HCT116 (cell line): ENCODE measurements at regions not wholly inside any gene's neighbourhood (a gene's known extent, or its start where the extent isn't known, plus 50 kb on each side); places are given as distances from the start of the nearest gene placed in this dataset.

ENCODE experiments used
- ATAC-seq: fragments of 200-7000 bp; cut with Tn5 transposase; 2 replicates; pipeline ENCODE4 v1.9.1; 2020; ENCODE audit warnings: mild to moderate bottlenecking, moderate library complexity
- BruUV-seq: library from RNA; stranded (reverse); fragments of 400-500 nt; replicated peaks from 2 replicates; lab custom pipeline; 2021; lab: Mats Ljungman, UMichigan
- CTCF ChIA-PET: fragments of 300-600 bp; sonication (Branson Sonifier 250); formaldehyde crosslinking; loops from one replicate; lab custom pipeline; 2021; ENCODE audit warnings: antibody characterized with exemption; lab: Charles Lee
- POLR2A ChIA-PET: fragments of 300-600, 350-600 bp; sonication (Branson Sonifier 250); formaldehyde crosslinking; loops from one replicate; lab custom pipeline; 2021; ENCODE audit warnings: antibody characterized with exemption; lab: Charles Lee
- RAD21 ChIA-PET, 2 experiments: fragments of 300-600 bp; sonication (Branson Sonifier 250); formaldehyde crosslinking; loops; one replicate each; lab custom pipeline; 2023; ENCODE audit warnings: low total read pairs in 2 of 2; ENCODE audit not compliant: uncharacterized antibody in 2 of 2, unreplicated experiment in 2 of 2, low non-redundant PET in 1 of 2; lab: Charles Lee
- DNase-seq: peaks from one replicate; pipeline ENCODE4 v3.0.0-alpha.2; 2010; ENCODE audit warnings: low read depth, low spot score
- H2AFZ ChIP-seq: fragments of 200-600 bp; shearing (Covaris generic), sonication (generic); 2 replicates; pipeline ENCODE4 v1.6.1; 2017; ENCODE audit warnings: low read depth, mixed run types, mixed read lengths, antibody characterized with exemption, low read length; ENCODE audit not compliant: poor library complexity, severe bottlenecking
- H3K27ac ChIP-seq: 2 replicates; pipeline ENCODE4 v1.5.1; 2012; ENCODE audit warnings: low read depth, low read length
- H3K27me3 ChIP-seq: fragments of 200-600 bp; sonication (generic); 2 replicates; pipeline ENCODE4 v1.6.1; 2016; ENCODE audit warnings: mixed run types, low read length, mixed read lengths; ENCODE audit not compliant: insufficient read depth
- H3K36me3 ChIP-seq, 2 experiments: fragments of 200-500 bp in 1 of 2; fragments of 200-600 bp in 1 of 2; sonication (Bioruptor generic) in 1 of 2; sonication (generic) in 1 of 2; 2 replicates each; pipeline versions ENCODE4 v1.5.1 to v1.6.1; 2014 to 2016; ENCODE audit warnings: low read length in 2 of 2, inconsistent platforms in 1 of 2, mixed read lengths in 1 of 2, mixed run types in 1 of 2; ENCODE audit not compliant: insufficient read depth in 2 of 2, control insufficient read depth in 1 of 2
- H3K4me1 ChIP-seq, 2 experiments: fragments of 200-600 bp in 1 of 2; sonication (generic) in 1 of 2; 2 replicates each; pipeline versions ENCODE4 v1.5.1 to v1.6.1; 2012 to 2017; ENCODE audit warnings: low read length in 2 of 2, inconsistent platforms in 1 of 2, mild to moderate bottlenecking in 1 of 2, mixed read lengths in 1 of 2, mixed run types in 1 of 2, moderate library complexity in 1 of 2; ENCODE audit not compliant: insufficient read depth in 2 of 2, control insufficient read depth in 1 of 2
- H3K4me2 ChIP-seq: fragments of 200-600 bp; sonication (generic); 2 replicates; pipeline ENCODE4 v1.6.1; 2017; ENCODE audit warnings: mixed run types, low read length, mixed read lengths
- H3K4me3 ChIP-seq, 2 experiments: fragments of 200-600 bp in 1 of 2; sonication (generic) in 1 of 2; replicated peaks in 1 of 2; 2 replicates each; pipeline ENCODE4 v1.5.1; 2011 to 2016; ENCODE audit warnings: low read length in 2 of 2, control low read depth in 1 of 2, low read depth in 1 of 2, mild to moderate bottlenecking in 1 of 2, mixed read lengths in 1 of 2, mixed run types in 1 of 2
- H3K79me2 ChIP-seq: fragments of 200-600 bp; sonication (generic); 2 replicates; pipeline ENCODE4 v1.6.1; 2017; ENCODE audit warnings: mild to moderate bottlenecking, mixed run types, low read length, moderate library complexity, mixed read lengths; ENCODE audit not compliant: insufficient read depth
- H3K9ac ChIP-seq: fragments of 200-600 bp; sonication (generic); 2 replicates; pipeline ENCODE4 v1.6.1; 2016; ENCODE audit warnings: low read length, mixed read lengths
- H3K9me2 ChIP-seq: fragments of 200-600 bp; sonication (generic), shearing (Covaris generic); 2 replicates; pipeline ENCODE4 v1.6.1; 2017; ENCODE audit warnings: mixed run types, mild to moderate bottlenecking, moderate library complexity; ENCODE audit not compliant: insufficient read depth
- H3K9me3 ChIP-seq, 2 experiments: fragments of 200-500 bp in 1 of 2; fragments of 200-600 bp in 1 of 2; sonication (Bioruptor generic) in 1 of 2; sonication (generic) in 1 of 2; 2 replicates each; pipeline ENCODE4 v1.6.1; 2014 to 2017; ENCODE audit warnings: low read length in 2 of 2, mixed read lengths in 2 of 2, inconsistent platforms in 1 of 2, low read depth in 1 of 2, mild to moderate bottlenecking in 1 of 2, mixed run types in 1 of 2, moderate library complexity in 1 of 2; ENCODE audit not compliant: control insufficient read depth in 1 of 2, insufficient read depth in 1 of 2
- H4K20me1 ChIP-seq: fragments of 200-600 bp; sonication (generic), shearing (Covaris generic); 2 replicates; pipeline ENCODE4 v1.6.1; 2017; ENCODE audit warnings: mixed run types, mild to moderate bottlenecking, moderate library complexity; ENCODE audit not compliant: insufficient read depth
- CBX3 ChIP-seq: IDR thresholded peaks from 2 replicates; pipeline ENCODE4 v1.6.1; 2012; ENCODE audit warnings: low read depth
- CEBPB ChIP-seq: IDR thresholded peaks from 2 replicates; pipeline ENCODE4 v1.6.1; 2012; ENCODE audit warnings: low read depth
- EGR1 ChIP-seq: IDR thresholded peaks from 2 replicates; pipeline ENCODE4 v1.6.1; 2012; ENCODE audit warnings: low read depth
- ELF1 ChIP-seq: IDR thresholded peaks from 2 replicates; pipeline ENCODE4 v1.6.1; 2012; ENCODE audit warnings: low read depth, borderline replicate concordance
- EZH2 ChIP-seq: fragments of 200-600 bp; sonication (generic); IDR thresholded peaks from 2 replicates; pipeline ENCODE4 v1.6.1; 2017; ENCODE audit warnings: antibody characterized with exemption, mixed run types
- FOSL1 ChIP-seq: IDR thresholded peaks from 2 replicates; pipeline ENCODE4 v1.6.1; 2012; ENCODE audit warnings: low read depth
- POLR2A ChIP-seq: IDR thresholded peaks from 2 replicates; pipeline ENCODE4 v1.7.0; 2011; ENCODE audit warnings: borderline replicate concordance; ENCODE audit not compliant: insufficient read depth, insufficient read length; ENCODE audit errors: extremely low read depth
- POLR2AphosphoS5 ChIP-seq: IDR thresholded peaks from 2 replicates; pipeline ENCODE4 v1.6.1; 2011; ENCODE audit warnings: mild to moderate bottlenecking, low read depth, low read length, moderate library complexity
- RAD21 ChIP-seq: IDR thresholded peaks from 2 replicates; pipeline ENCODE4 v1.6.1; 2012; ENCODE audit warnings: low read depth, mild to moderate bottlenecking
- SIN3A ChIP-seq: IDR thresholded peaks from 2 replicates; pipeline ENCODE4 v1.6.1; 2012; ENCODE audit warnings: low read depth
- SP1 ChIP-seq: IDR thresholded peaks from 2 replicates; pipeline ENCODE4 v1.6.1; 2012; ENCODE audit warnings: low read depth
- SRF ChIP-seq: IDR thresholded peaks from 2 replicates; pipeline ENCODE4 v1.6.1; 2012; ENCODE audit warnings: low read depth
- TCF7L2 ChIP-seq: IDR thresholded peaks from 2 replicates; pipeline ENCODE4 v1.7.0; 2011; ENCODE audit warnings: borderline replicate concordance, inconsistent platforms; ENCODE audit not compliant: insufficient read depth, insufficient read length; ENCODE audit errors: extremely low read depth
- YY1 ChIP-seq: IDR thresholded peaks from 2 replicates; pipeline ENCODE4 v1.6.1; 2011; ENCODE audit warnings: low read length, low read depth, moderate library complexity, mild to moderate bottlenecking; ENCODE audit not compliant: insufficient replicate concordance; ENCODE audit errors: extremely low read depth
- ZFX ChIP-seq: fragments of 450-650 bp; IDR thresholded peaks from 2 replicates; pipeline ENCODE4 v1.6.1; 2017
- ZNF274 ChIP-seq: fragments of 200-500 bp; sonication (Bioruptor generic); IDR thresholded peaks from 2 replicates; pipeline ENCODE4 v1.6.1; 2014; ENCODE audit warnings: mild to moderate bottlenecking, low read depth, low read length, inconsistent platforms
- intact Hi-C: fragments of 100-400 bp; cut with micrococcal nuclease; formaldehyde crosslinking; loops from 2 replicates; pipeline ENCODE4 v1.10.0; 2022
- TF ChIP-seq, protein P1 (sequence below): IDR thresholded peaks from 2 replicates; pipeline ENCODE4 v1.6.1; 2012; ENCODE audit warnings: low read depth
- TF ChIP-seq, protein P2 (sequence below), 3 experiments: fragments of 200-600 bp in 1 of 3; sonication (generic) in 1 of 3; IDR thresholded peaks in 2 of 3; conservative IDR thresholded peaks in 1 of 3; 2 replicates each; pipeline ENCODE4 v1.5.1; 2012 to 2017; ENCODE audit warnings: low read depth in 2 of 3, low read length in 2 of 3, antibody characterized with exemption in 1 of 3, borderline replicate concordance in 1 of 3, control low read depth in 1 of 3, mild to moderate bottlenecking in 1 of 3, mixed read lengths in 1 of 3, mixed run types in 1 of 3, moderate library complexity in 1 of 3; ENCODE audit not compliant: insufficient read depth in 1 of 3
- TF ChIP-seq, protein P3 (sequence below): IDR thresholded peaks from 2 replicates; pipeline ENCODE4 v1.6.1; 2012

DNA sequence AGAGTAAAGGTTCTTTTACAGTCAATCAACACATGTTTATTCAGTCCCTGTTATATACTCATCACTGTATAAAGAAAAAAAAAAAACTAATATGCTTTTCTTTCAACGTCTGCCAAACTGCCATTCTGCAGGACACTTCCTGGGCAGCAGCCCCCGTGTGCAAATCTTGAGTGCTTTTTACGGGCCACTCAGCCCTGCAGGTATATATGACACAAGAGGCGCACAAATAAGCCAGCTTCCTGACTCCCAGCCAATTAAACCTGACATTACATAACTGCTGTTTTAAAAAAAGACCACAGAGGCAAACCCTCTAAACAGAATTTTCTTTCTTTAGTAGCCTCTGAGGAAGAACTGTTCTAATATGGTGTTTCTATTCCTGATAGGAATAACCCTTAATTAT lies 263.0 kb upstream of the NEBL start (continued):
- TF ChIP-seq SP1: no peak
- no peak for TF ChIP-seq SIN3A

DNA sequence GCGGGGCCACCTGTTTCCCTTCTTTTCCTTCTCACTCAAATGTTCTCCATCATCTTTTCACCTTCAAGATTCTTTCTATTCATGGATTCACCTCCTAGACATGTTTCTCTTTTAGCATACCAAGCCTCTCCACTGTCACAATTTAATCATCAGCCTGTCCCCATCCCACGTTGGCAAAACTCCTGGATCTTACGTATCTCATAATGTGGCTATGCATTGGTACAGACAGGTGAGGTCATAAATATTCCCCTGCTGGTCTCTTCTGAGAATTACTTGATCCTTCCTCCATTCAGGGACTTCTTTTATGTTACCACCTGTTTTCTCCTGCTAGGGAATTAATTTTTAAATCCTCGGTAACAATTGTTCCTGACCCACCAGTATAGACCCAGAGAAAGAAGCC lies 262.6 kb upstream of the NEBL start:
- POLR2A ChIA-PET: no interaction called here

More for the DNA sequence above, 262.6 kb upstream of the NEBL start:
- no peaks in the 10 kb centered on the region for H3K9me2 ChIP-seq
- H3K36me3 ChIP-seq: no peaks in the 10 kb centered on the region
- H3K27me3 ChIP-seq: no peaks in the 10 kb centered on the region
- TF ChIP-seq SIN3A (no peak), FOSL1 (no peak), CEBPB (no peak), ZFX (no peak), CBX3 (no peak), SRF (no peak), TCF7L2 (no peak), ELF1 (no peak), SP1 (no peak), EGR1 (no peak), POLR2A (no peak), ZNF274 (no peak), RAD21 (no peak), POLR2AphosphoS5 (no peak), EZH2 (no peak), YY1 (no peak)
- TF ChIP-seq, protein P1, sequence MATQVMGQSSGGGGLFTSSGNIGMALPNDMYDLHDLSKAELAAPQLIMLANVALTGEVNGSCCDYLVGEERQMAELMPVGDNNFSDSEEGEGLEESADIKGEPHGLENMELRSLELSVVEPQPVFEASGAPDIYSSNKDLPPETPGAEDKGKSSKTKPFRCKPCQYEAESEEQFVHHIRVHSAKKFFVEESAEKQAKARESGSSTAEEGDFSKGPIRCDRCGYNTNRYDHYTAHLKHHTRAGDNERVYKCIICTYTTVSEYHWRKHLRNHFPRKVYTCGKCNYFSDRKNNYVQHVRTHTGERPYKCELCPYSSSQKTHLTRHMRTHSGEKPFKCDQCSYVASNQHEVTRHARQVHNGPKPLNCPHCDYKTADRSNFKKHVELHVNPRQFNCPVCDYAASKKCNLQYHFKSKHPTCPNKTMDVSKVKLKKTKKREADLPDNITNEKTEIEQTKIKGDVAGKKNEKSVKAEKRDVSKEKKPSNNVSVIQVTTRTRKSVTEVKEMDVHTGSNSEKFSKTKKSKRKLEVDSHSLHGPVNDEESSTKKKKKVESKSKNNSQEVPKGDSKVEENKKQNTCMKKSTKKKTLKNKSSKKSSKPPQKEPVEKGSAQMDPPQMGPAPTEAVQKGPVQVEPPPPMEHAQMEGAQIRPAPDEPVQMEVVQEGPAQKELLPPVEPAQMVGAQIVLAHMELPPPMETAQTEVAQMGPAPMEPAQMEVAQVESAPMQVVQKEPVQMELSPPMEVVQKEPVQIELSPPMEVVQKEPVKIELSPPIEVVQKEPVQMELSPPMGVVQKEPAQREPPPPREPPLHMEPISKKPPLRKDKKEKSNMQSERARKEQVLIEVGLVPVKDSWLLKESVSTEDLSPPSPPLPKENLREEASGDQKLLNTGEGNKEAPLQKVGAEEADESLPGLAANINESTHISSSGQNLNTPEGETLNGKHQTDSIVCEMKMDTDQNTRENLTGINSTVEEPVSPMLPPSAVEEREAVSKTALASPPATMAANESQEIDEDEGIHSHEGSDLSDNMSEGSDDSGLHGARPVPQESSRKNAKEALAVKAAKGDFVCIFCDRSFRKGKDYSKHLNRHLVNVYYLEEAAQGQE: no peak
- TF ChIP-seq, protein P2, sequence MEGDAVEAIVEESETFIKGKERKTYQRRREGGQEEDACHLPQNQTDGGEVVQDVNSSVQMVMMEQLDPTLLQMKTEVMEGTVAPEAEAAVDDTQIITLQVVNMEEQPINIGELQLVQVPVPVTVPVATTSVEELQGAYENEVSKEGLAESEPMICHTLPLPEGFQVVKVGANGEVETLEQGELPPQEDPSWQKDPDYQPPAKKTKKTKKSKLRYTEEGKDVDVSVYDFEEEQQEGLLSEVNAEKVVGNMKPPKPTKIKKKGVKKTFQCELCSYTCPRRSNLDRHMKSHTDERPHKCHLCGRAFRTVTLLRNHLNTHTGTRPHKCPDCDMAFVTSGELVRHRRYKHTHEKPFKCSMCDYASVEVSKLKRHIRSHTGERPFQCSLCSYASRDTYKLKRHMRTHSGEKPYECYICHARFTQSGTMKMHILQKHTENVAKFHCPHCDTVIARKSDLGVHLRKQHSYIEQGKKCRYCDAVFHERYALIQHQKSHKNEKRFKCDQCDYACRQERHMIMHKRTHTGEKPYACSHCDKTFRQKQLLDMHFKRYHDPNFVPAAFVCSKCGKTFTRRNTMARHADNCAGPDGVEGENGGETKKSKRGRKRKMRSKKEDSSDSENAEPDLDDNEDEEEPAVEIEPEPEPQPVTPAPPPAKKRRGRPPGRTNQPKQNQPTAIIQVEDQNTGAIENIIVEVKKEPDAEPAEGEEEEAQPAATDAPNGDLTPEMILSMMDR (IDR thresholded peaks at IDR 0.05 in 2 of 3, conservative IDR thresholded peaks at IDR 0.05 in 1 of 3; ENCODE audit: borderline replicate concordance in 1 of 3, insufficient read depth in 1 of 3, low read depth in 2 of 3, low read length in 2 of 3): no peak; a peak in 2 of 6 replicates
- TF ChIP-seq, protein P3, sequence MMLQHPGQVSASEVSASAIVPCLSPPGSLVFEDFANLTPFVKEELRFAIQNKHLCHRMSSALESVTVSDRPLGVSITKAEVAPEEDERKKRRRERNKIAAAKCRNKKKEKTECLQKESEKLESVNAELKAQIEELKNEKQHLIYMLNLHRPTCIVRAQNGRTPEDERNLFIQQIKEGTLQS: no peak
- no peak overlapping the region for H3K27ac ChIP-seq
- intact Hi-C loops: no loop called here
- ATAC-seq (0 out of 2 replicates have a peak, but pooled peaks have one; percentile 42), DNase-seq (no peak)
- H2AFZ ChIP-seq: no peak overlapping the region
- BruUV-seq: no TSS peak
- H3K9ac ChIP-seq: no peak overlapping the region
- no peaks in the 10 kb centered on the region for H3K79me2 ChIP-seq
- H3K4me1 ChIP-seq: peaks cover 0 to 3% of the 10 kb centered on the region in 2 experiments; a peak in 1 of 4 replicates
- no peaks in the 10 kb centered on the region for H4K20me1 ChIP-seq
- ChIA-PET RAD21 (no interaction called here), CTCF (interaction anchor here (1.5 kb wide), 1 partner anchor 12 kb away, joined by 3 read pairs; no protein-coding TSS in a partner anchor)
- H3K4me3 ChIP-seq: no peak overlapping the region
- H3K4me2 ChIP-seq: no peak overlapping the region
- H3K9me3 ChIP-seq: no peaks in the 10 kb centered on the region
